ENCODE measurements at regions not wholly inside any gene's neighbourhood (a gene's known extent, or its start where the extent isn't known, plus 50 kb on each side); places are given as distances from the start of the nearest gene placed in this dataset.
A peak's percentile ranks its signal among the peaks of the same experiment; 100 is the strongest.
"Not testable (repeated sequence)": the region's sequence is repeated elsewhere in the genome, so short reads cannot be mapped to it uniquely, and the experiment has no call there.

DNA sequence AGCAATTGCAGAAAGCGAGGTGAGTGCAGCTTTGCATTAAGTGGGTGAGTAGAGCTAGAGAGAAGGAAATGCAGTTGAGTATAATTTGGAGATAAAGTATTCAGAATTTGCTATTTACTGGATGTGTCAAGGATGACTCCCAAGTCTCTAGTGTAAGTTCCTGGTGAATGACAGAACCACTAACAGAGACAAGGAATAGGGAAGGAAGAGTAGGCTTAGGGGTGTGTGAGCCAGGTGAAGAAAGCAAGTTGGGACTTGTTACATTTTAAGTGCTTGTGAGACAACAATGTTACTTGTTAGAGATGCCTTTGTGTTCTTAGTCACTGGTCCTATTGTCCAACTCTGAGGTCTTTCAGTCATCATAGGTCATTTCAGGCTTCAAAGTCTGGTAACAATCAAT lies 70.8 kb downstream of the TBC1D26 start:
- not testable (repeated sequence) for DNase-seq

DNA sequence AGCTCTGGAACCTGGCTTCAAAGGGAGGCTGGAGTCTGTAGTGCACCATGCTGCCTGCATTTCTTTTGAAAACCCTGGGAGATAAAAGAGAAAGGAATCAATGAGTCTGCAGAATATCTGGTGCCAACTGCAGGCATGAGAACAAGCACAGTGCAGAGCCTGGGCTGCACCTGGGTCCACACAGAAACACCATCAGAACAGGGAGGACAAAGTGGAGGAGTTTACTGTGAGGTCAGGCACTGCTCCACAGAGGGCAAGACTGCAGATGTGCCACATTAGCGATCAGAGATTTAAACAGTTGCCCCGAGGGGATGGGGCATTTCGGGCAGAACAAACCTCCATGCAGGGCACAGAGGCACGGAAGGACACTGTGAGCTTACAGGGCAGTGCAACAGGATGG lies 74.7 kb downstream of the TBC1D26 start:
- DNase-seq: not testable (repeated sequence)

DNA sequence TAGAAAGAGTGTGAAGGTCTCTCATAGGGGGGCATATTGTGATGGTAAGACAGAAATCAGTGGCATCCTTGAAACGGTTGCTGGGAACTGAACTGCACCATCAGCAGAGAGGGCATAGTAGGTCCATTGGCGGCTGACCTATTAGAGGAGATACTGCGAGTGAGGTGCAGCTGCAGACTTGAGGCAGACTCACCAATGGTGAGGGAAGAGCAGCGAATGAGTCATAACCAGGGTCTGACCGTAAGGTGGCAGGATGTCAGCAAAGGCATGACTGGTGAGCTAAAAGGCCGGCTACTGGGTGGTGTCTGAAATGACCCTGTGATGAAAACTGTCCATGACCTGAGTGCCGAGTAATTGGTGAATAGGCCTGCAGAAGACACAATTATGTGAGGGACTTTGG lies 81.3 kb downstream of the TBC1D26 start:
- DNase-seq: not testable (repeated sequence)

DNA sequence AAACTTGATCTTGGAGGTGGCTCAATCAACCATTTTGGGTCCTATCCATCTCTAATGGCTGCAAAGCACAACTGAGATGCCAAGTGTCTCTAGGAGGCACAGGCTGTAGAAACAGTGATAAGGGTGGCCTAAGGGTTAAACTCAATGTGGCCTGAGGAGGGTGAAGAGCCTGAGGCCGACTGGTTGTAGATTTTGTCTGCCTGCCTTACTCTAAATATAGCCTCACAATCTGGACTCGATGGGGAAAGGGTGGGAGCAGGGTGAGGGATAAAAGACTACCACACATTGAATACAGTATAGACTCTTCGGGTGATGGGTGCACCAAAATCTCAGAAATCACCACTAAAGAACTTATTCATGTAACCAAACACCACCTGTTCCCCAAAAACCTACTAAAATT lies 81.9 kb downstream of the TBC1D26 start:
- DNase-seq: not testable (repeated sequence)

DNA sequence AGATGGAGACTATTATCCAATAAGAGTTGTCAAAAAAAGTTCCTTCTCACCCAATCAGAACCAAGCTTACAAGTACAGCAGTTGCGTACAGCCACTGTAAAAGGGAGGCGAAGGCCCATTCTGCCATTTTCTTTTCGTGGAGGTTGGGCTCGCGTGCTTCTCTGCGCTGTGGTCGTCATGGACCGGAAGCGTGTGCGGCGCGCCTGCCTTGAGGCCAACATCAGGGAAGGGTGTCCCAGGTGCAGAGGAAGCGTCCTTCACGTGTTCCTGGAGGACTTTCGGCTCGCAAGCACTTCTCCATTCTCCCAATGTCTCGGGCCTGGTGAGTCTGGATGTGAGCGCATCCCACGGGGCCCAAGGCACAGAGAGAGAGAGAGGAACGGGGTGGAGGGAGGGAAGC lies 85.8 kb downstream of the TBC1D26 start:
- not testable (repeated sequence) for DNase-seq

DNA sequence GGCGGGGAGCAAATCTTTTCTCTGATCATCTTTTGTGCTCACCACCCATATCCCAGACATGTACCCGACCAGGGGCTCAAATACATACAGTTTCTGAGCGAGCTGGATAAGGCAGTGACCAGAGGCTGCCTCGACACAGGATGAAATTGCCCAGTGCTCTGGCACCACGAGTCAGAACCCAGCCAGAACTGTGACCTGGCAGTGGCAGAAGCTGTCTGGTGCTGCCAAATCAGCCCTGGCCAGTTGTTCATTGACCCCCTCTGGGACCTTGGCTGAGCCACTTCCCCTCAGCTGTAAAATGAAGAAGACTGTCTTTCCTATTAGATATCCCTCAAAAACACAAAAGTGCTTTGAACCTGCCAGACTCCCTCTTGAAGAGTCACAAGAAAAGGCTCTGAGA lies 90.2 kb downstream of the TBC1D26 start:
- DNase-seq: not testable (repeated sequence)

DNA sequence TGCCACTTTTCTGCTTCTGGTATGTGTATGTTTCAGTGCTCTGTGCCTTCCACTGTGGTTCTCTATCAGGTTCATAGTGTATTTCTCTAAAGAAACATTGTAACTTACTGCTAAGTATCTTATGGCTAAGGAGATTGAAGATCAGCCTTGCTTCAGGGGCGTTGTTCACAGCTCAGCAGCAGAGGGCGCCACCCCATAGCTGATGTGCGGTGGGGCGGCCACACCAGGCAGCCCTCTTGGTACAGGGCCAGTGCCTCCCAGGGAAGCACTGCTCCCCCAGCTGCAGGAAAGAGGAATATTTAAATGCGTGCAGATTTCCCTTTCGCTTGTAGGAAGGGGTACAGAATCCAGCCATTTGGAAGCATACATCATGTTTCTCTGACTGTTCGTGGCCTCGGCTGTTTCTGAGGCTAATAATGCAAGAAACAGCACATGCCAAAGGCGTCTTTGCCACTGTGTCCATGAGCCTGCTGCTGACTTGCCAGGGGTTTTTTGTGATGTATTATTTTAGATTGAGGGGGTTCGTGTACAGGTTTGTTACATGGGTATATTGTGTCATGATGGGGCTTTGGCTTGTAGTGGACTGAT lies 96.7 kb downstream of the TBC1D26 start:
- DNase-seq: peak; percentile 74

DNA sequence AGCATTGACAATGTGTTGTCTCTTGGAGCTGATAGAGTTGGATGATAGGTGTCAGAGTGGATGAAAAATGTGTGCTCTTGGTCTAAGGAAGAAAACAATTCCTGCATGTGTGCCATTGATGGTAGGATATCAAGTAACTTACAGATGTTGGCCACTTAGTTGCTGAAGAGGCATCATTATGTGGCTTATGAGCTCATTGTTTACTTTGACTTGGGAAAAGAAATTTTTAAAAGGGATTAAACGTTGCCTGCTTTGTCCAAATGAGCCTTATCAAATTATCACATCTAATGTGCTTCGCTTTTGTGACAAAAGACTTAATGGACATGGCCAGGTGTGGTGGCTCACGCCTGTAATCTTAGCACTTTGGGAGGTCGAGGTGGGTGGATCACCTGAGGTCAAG lies 98.1 kb downstream of the TBC1D26 start:
- not testable (repeated sequence) for DNase-seq

DNA sequence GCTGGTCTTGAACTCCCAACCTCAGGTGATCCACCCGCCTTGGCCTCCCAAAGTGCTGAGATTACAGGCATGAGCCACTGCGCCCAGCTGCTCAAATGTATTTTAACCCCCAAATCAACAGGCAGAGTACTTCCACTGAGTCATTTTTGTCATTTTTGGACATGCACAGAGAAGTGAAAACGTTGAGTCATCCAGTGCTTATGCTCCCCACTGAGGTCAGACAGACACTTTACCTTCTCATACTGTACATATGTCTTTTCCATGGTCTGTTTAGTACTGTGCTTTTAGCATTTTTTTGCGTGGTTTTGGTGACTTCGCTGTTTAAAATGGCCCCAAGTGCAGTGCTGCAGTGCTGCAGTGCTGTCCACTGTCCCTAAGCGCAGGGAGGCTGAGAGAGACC lies 99.1 kb downstream of the TBC1D26 start:
- not testable (repeated sequence) for DNase-seq

DNA sequence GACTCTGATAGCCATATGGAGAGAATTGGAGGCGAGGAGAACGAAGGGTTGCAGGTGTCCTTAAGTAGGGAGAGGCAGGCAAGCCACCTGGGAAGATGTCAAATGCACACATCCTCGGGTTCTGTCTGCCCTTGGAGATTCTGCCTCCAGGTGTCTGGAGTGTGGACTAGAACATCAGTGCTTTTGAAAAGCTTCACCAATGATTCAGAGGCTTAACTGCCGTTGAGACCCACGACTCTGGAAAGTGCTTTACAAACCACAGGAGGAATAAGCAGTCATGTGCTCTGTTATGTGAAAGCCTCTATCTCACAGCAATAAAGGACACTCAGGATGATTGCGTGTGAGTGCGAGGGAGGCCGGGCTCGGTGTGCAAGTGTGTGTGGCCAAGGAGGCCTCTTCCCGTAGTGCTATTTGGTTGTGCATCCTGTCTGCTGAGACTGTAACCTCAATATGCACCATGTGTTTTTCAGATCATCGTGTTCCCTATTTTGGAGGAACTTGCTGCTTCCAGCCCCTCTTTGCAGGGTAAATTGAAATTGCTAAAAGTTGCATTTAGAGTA lies 100.9 kb downstream of the TBC1D26 start:
- not testable (repeated sequence) for DNase-seq

DNA sequence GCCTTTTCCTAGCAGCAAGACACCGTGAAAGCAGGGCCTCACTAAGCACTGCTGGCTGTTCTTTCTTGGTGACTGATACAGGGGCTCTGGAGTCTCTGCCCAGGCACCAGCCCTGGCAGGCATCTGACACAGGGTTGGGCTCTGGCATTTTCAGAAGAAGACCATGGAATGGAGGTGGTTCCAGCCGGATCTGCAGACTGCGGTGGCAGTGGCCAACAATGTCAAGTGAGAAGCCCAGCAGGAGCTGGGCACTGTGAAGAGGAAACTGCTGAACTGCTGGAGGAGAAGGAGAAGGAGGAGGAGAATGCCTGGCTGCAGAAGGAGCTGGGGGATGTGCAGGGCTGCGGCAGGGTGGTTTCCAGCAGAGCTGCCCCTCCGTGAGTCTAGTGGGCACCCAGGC lies 101.8 kb downstream of the TBC1D26 start:
- not testable (repeated sequence) for DNase-seq

DNA sequence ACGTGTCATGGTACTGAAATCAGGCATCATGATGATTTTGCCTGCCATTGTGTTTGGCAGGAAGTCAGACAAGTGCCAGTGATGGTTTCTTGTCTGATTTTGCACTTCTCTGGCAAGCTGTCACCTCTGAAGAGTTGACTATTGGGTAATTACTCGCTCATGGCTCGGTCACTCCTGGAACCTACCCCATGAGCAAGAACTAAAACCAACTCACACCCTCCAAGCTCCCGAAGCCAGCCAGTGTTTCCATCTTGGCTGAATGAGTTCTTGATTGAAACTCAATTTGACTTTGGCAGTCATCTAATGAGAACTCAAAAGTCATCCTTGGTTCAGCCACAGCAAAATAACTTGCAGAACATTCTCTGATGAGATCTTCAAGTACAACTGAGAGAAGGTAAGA lies 103.4 kb downstream of the TBC1D26 start:
- not testable (repeated sequence) for DNase-seq

DNA sequence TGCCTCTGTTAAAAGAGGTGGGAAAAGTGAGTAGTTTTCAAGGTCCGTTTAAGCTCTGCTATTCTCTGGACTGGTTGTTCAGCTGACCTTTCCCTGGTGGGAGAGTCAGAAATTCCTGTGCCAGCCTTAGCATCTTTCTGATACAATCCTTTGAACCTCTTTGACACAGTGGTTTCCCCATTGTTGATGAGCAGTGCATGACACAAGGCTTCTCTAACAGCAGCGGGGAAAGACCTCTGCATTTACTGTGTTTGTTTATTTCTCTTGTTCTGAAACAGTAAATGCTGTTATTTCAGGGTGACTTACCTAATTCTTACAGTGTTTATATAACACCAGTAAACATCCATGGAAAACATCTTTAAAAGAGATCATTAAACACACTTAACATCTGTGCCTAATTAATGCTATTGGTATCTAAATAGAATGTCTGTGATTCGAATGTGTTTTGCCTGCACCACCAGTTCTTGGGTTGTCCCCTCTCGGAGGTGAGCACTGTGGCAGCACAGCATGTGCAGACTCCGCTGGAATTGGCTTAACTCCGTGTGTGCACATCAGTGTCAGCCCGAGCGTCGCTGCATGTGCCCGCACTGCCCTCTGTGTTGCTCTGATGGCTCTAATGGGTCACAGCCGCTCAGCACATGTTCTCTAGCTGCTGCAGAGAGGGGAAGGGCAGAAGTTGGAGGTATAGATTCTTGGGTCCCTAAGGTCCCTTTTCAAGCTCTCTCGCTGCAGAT lies 104.3 kb downstream of the TBC1D26 start:
- not testable (repeated sequence) for DNase-seq

DNA sequence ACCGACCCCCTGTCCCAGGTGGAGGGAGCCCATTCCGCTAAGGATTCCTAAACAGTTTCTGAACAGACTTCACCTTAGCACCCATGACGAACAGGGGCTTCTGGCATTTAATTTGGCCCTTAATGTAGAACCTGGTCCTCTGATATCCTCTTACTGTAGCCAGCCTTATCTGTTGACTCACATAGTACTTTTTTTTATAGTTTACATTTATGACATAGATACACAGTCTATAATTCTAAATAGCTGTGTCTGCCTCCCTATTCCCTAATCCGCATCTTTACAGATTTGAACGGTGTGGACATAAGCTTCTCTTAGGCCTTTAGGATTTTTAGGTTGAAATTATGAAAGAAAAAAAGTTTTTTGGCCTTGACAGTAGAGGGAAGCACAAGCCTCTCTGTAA lies 104.9 kb downstream of the TBC1D26 start:
- DNase-seq: not testable (repeated sequence)

DNA sequence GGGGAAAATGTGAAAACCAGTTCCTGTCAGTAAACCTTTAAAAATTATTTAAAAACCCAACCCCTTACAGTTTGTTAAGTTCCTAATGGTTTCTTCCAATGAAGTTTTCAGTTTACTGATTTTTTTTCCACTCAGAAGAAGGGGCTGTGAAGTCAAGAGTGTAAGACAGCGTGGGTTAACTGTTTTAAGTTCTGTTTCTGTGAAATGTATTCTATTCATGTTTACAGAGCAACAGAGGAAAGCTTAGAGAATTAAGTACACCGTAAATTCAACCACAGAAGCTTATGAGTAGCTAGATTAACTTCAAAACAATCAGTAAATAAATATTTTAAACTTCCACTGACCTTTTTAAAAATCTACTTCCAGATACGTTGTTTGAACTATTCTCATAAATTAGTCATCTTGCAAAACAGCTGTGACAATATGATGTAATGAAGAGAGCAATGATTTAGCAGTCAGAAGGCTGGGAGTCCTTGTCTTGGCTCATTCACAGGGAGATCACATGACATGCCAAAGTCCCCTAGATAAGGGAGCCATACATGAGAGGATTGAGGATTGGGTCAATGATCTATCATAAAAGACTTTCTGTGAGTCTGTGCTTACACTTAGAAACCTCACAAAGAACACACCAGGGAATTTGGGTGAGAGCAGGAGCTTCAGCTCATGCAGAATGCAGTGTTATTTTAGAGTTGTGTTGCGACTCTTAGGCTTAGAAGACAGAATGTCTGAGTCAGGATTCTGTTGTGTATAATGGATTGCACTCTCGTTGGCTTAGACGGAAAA lies 97.3 kb upstream of the ADORA2B start:
- not testable (repeated sequence) for DNase-seq

DNA sequence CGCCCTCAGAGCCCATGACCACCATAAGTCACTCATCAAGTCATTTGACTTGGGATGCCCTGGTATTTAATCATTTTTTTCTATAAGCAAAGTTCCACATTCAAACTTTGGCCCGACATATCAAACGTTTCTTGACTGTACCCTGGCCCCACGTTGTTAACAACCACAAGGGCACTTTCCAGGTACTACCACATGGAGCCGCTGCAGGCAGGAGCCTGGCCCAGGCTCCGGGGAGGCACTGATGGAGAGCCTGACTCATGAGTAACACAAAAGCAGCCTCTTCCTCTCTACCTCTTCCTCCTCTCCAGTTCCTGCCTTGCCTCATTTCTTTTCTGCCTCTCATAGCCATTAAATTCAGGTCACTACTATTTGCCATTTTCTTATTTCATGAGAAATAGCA lies 95.9 kb upstream of the ADORA2B start:
- DNase-seq: not testable (repeated sequence)

DNA sequence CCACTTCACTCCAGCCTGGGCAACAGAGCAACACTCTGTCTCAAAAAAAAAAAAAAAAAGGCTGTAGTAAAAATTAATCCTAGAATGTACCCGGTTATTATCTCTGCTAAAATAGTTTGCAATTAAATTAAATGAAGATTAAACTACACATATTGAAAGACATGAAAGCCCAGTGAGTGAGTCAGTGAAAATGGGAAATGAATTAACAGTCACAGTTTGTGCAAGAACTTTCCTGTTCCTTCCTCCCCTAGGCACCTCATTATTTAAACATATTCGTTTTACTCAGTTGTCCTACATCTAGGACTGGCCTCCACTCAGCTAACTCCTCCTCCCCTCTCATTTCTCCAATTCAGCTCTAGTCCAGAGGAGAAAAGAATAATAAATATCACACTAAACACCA lies 94.9 kb upstream of the ADORA2B start:
- not testable (repeated sequence) for DNase-seq

DNA sequence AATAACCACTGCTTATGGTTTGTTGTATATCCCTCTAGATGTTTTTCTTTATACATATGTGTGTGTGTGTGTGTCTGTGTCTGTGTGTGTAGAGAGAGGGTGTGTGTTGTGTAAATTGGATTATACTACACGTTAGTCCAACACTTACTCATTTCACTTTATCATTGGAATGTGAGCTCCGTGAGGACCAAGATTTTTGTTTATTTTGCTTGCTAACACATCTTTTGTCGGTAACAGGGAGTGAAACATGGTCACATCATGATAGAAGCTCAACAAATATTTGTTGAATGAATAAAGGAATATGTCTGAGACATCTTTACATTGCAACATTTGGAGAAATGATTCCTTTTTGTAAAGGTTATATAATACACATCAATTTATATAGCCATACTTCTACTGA lies 94.2 kb upstream of the ADORA2B start:
- DNase-seq: not testable (repeated sequence)

DNA sequence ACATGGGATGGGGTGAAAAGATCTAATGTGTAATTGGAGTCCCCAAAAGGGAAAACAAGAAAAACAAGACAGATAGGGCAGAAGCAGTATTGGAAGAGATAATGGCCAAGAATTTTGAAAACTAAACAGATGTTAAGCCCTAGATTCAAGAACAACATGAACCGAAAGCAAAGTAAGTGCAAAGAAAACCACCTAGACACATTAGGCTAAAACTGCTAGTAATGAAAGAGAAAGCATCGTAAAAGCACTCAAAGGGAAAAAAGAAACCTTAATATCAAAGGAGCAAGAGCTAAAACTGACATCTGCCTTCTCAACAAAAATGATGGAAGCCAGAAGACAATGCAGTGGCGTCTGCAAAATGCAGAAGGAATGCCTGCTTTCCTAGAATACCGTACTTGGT lies 92.1 kb upstream of the ADORA2B start:
- DNase-seq: not testable (repeated sequence)

DNA sequence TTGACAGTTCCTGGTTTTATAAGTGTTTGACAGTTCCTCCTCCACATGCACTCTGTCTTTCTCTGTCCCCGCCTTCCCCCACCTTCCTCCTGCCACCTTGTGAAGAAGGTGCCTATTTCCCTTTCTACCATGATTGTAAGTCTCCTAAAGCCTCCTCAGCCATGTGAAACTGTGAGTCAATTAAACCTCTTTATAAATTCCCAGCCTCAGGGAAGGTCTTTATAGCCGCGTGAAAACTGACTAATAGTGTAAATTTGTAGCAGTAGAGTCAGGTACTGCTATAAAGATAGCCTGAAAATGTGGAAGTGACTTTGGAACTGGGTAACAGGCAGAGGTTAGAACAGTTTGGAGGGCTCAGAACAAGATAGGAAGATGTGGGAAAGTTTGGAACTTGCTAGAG lies 88.7 kb upstream of the ADORA2B start:
- not testable (repeated sequence) for DNase-seq

DNA sequence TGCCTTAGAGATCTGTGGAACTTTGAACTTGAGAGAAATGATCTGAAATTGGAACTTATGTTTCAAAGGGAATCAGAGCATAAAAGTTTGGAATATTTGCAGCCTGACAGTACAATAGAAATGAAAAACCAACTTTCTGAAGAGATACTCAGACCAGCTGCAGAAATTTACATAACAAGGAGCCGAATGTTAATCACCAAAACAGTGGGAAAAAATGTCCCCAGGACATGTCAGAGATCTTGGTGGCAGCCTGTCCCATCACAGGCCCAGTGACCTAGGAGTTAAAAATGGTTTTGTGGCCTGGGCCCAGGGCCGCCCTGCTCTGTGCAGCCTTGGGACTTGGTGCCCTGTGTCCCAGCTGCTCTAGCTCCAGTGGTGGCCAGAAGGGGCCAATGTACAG lies 88.2 kb upstream of the ADORA2B start:
- DNase-seq: not testable (repeated sequence)

DNA sequence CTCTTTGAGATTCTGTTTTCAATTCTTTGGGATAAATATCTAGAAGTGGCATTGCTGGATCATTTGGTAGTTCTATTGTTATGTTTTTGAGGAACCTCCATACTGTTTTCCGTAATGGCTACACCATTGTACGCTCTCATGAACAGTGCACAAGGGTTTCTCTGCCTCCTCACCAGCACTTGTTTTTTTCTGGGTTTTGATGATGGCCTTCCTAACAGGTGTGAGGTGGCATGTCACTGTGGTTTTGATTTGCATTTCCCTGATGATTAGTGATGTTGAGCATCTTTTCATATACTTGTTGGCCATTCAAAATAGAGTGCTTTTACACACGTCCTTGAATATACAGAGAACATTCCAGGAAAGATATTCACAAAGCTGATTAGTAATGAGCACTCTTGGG lies 86.8 kb upstream of the ADORA2B start:
- DNase-seq: not testable (repeated sequence)

DNA sequence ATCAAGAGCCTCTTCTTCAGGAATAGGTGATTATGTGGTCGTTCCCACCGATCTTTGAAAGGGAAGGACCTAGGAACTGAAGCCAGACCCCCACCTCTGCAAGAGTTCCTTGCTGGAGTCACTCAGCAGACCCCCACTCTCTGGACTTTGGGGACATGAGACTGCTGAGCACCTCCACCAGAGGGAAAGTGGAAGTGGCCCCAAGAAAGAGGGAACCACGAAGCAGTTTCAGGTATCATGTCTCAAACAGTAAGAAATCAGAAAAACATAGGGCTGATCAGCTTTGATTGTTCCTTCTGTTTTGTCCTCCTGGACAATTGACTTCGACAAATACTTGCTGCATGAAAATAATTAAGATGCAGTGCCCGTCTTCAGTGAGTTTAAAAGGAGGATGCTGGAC lies 84.2 kb upstream of the ADORA2B start:
- not testable (repeated sequence) for DNase-seq
